SK-N-SH (cell line): ENCODE measurements at regions not wholly inside any gene's neighbourhood (a gene's known extent, or its start where the extent isn't known, plus 50 kb on each side); places are given as distances from the start of the nearest gene placed in this dataset.

ENCODE experiments used
- ELF1 ChIP-seq: IDR thresholded peaks from 2 replicates; pipeline ENCODE4 v1.4.0; 2012
- EP300 ChIP-seq, 2 experiments: IDR thresholded peaks; 2 replicates each; pipeline versions ENCODE4 v1.4.0 to v1.6.1; 2012; ENCODE audit warnings: borderline replicate concordance in 1 of 2, low read depth in 1 of 2, low read length in 1 of 2
- FOXM1 ChIP-seq: IDR thresholded peaks from 2 replicates; pipeline ENCODE4 v1.4.0; 2012; ENCODE audit warnings: low read depth, mild to moderate bottlenecking
- JUND ChIP-seq: IDR thresholded peaks from 2 replicates; pipeline ENCODE4 v1.4.0; 2012
- MAX ChIP-seq: IDR thresholded peaks from 2 replicates; pipeline ENCODE4 v1.4.0; 2012; ENCODE audit warnings: low read depth
- SMC3 ChIP-seq: IDR thresholded peaks from 2 replicates; pipeline ENCODE4 v1.6.1; 2012; ENCODE audit warnings: low read depth, low read length, improper control_type of control experiment
- TCF12 ChIP-seq: IDR thresholded peaks from 2 replicates; pipeline ENCODE4 v1.4.0; 2012
- USF2 ChIP-seq: fragments of 150-350 bp; IDR thresholded peaks from 2 replicates; pipeline ENCODE4 v1.6.1; 2017; ENCODE audit warnings: antibody characterized with exemption, low read length, low read depth, borderline replicate concordance
- TF ChIP-seq, protein P1 (sequence below): fragments of 200-600 bp; sonication (generic); IDR thresholded peaks from 2 replicates; pipeline ENCODE4 v1.6.1; 2017; ENCODE audit warnings: antibody characterized with exemption, mild to moderate bottlenecking, moderate library complexity

- TF ChIP-seq, protein P1, sequence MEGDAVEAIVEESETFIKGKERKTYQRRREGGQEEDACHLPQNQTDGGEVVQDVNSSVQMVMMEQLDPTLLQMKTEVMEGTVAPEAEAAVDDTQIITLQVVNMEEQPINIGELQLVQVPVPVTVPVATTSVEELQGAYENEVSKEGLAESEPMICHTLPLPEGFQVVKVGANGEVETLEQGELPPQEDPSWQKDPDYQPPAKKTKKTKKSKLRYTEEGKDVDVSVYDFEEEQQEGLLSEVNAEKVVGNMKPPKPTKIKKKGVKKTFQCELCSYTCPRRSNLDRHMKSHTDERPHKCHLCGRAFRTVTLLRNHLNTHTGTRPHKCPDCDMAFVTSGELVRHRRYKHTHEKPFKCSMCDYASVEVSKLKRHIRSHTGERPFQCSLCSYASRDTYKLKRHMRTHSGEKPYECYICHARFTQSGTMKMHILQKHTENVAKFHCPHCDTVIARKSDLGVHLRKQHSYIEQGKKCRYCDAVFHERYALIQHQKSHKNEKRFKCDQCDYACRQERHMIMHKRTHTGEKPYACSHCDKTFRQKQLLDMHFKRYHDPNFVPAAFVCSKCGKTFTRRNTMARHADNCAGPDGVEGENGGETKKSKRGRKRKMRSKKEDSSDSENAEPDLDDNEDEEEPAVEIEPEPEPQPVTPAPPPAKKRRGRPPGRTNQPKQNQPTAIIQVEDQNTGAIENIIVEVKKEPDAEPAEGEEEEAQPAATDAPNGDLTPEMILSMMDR, result no peak
- TF ChIP-seq SMC3, result no peak
- no peak for TF ChIP-seq TCF12
- no peak for TF ChIP-seq FOXM1
- no peak for TF ChIP-seq ELF1
- TF ChIP-seq JUND, result no peak
- no peak for TF ChIP-seq EP300 (IDR thresholded peaks at IDR 0.05; ENCODE audit: borderline replicate concordance in 1 of 2, low read depth in 1 of 2, low read length in 1 of 2)
- TF ChIP-seq MAX, result no peak
- no peak for TF ChIP-seq USF2
These were observed 704.9 kb upstream of the AUTS2 start for GRCh38 chr7:68893411-68893810.
